ENCODE measurements at regions not wholly inside any gene's neighbourhood (a gene's known extent, or its start where the extent isn't known, plus 50 kb on each side); places are given as distances from the start of the nearest gene placed in this dataset.

GRCh38 chr2:120490091-120490798 is 144.3 kb downstream of the INHBB start:
- TF ChIP-seq CTCF (IDR thresholded peaks at IDR 0.05) = no peak
- H3K9me3 Mint-ChIP-seq = no peaks in the 10 kb centered on the region
- H3K27me3 Mint-ChIP-seq (ENCODE audit: low read depth, poor library complexity) = peaks cover 53% of the 10 kb centered on the region
- H3K4me1 Mint-ChIP-seq = peaks cover 24% of the 10 kb centered on the region
- DNase-seq = no peak
- H3K27ac Mint-ChIP-seq = no peak overlapping the region
- H3K36me3 Mint-ChIP-seq (ENCODE audit: low read depth) = no peaks in the 10 kb centered on the region
- no peak overlapping the region for H3K4me3 Mint-ChIP-seq

GRCh38 chr2:120491111-120491625 is 145.2 kb downstream of the INHBB start:
- no peak for DNase-seq
- no peak for TF ChIP-seq CTCF (IDR thresholded peaks at IDR 0.05)
- H3K27ac Mint-ChIP-seq = no peak overlapping the region
- H3K27me3 Mint-ChIP-seq (ENCODE audit: low read depth, poor library complexity) = peaks cover 50% of the 10 kb centered on the region
- H3K36me3 Mint-ChIP-seq (ENCODE audit: low read depth) = no peaks in the 10 kb centered on the region
- no peaks in the 10 kb centered on the region for H3K9me3 Mint-ChIP-seq
- no peak overlapping the region for H3K4me3 Mint-ChIP-seq
- H3K4me1 Mint-ChIP-seq = peaks cover 24% of the 10 kb centered on the region

- TF ChIP-seq CTCF (IDR thresholded peaks at IDR 0.05) = no peak
- Mint-ChIP-seq H3K4me1 (peaks cover 13% of the 10 kb centered on the region), H3K27me3 (ENCODE audit: low read depth, poor library complexity) (peaks cover 51% of the 10 kb centered on the region), H3K36me3 (ENCODE audit: low read depth) (no peaks in the 10 kb centered on the region), H3K27ac (no peak overlapping the region), H3K4me3 (no peak overlapping the region), H3K9me3 (no peaks in the 10 kb centered on the region)
- no peak for DNase-seq
These were observed 147.3 kb downstream of the INHBB start for GRCh38 chr2:120493231-120493630.

- H3K27me3 Mint-ChIP-seq (ENCODE audit: low read depth, poor library complexity) = peaks cover 56% of the 10 kb centered on the region
- H3K9me3 Mint-ChIP-seq = no peaks in the 10 kb centered on the region
- H3K27ac Mint-ChIP-seq = no peak overlapping the region
These were observed 148.5 kb downstream of the INHBB start for GRCh38 chr2:120494446-120494845.

GRCh38 chr2:120495586-120495985 is 149.7 kb downstream of the INHBB start:
- TF ChIP-seq CTCF (IDR thresholded peaks at IDR 0.05) = no peak
- peaks cover 55% of the 10 kb centered on the region for H3K27me3 Mint-ChIP-seq (ENCODE audit: low read depth, poor library complexity)
- no peaks in the 10 kb centered on the region for H3K9me3 Mint-ChIP-seq
- no peaks in the 10 kb centered on the region for H3K36me3 Mint-ChIP-seq (ENCODE audit: low read depth)
- H3K27ac Mint-ChIP-seq = no peak overlapping the region
- no peaks in the 10 kb centered on the region for H3K4me1 Mint-ChIP-seq
- no peak overlapping the region for H3K4me3 Mint-ChIP-seq
- DNase-seq = no peak

More at GRCh38 chr2:120494446-120494845, 148.5 kb downstream of the INHBB start:
- Mint-ChIP-seq H3K36me3 (ENCODE audit: low read depth) (no peaks in the 10 kb centered on the region), H3K4me1 (peaks cover under 1% of the 10 kb centered on the region), H3K4me3 (no peak overlapping the region)
- DNase-seq = no peak
- no peak for TF ChIP-seq CTCF (IDR thresholded peaks at IDR 0.05)

GRCh38 chr2:120496235-120496634 is 150.3 kb downstream of the INHBB start:
- no peak for DNase-seq
- Mint-ChIP-seq H3K4me3 (no peak overlapping the region), H3K4me1 (no peaks in the 10 kb centered on the region), H3K27me3 (ENCODE audit: low read depth, poor library complexity) (peaks cover 53% of the 10 kb centered on the region), H3K27ac (no peak overlapping the region), H3K9me3 (no peaks in the 10 kb centered on the region), H3K36me3 (ENCODE audit: low read depth) (no peaks in the 10 kb centered on the region)
- TF ChIP-seq CTCF (IDR thresholded peaks at IDR 0.05) = no peak
